MCF 10A (cell line): ENCODE measurements at regions not wholly inside any gene's neighbourhood (a gene's known extent, or its start where the extent isn't known, plus 50 kb on each side); places are given as distances from the start of the nearest gene placed in this dataset.

Source experiments
- BruUV-seq: library from RNA; stranded (reverse); fragments of 400-500 nt; replicated peaks from 2 replicates; lab custom pipeline; 2021; lab: Mats Ljungman, UMichigan
- CTCF ChIA-PET: fragments of 300-600 bp; sonication (Branson Sonifier 250); formaldehyde crosslinking; extraction: SDS; loops from one replicate; lab custom pipeline; 2021; ENCODE audit warnings: antibody characterized with exemption, inconsistent platforms; lab: Yijun Ruan, JAX
- POLR2A ChIA-PET: fragments of 300-600, 350-650 bp; sonication (Branson Sonifier 250); formaldehyde crosslinking; extraction: SDS; loops from one replicate; lab custom pipeline; 2020; ENCODE audit warnings: antibody characterized with exemption, inconsistent platforms; lab: Yijun Ruan, JAX
- DNase-seq: peaks from one replicate; pipeline ENCODE4 v3.0.0-alpha.2; 2018; ENCODE audit not compliant: unreplicated experiment
- H3K27ac Mint-ChIP-seq: one replicate; pipeline ENCODE4 v1.8.0; 2022; ENCODE audit warnings: mild to moderate bottlenecking, low read depth, mixed read lengths; ENCODE audit not compliant: unreplicated experiment
- H3K27me3 Mint-ChIP-seq: one replicate; pipeline ENCODE4 v1.8.0; 2022; ENCODE audit warnings: mixed read lengths; ENCODE audit not compliant: insufficient read depth, unreplicated experiment
- H3K36me3 Mint-ChIP-seq: one replicate; pipeline ENCODE4 v1.8.0; 2022; ENCODE audit warnings: mild to moderate bottlenecking, moderate library complexity, mixed read lengths; ENCODE audit not compliant: insufficient read depth, unreplicated experiment
- H3K4me1 Mint-ChIP-seq: one replicate; pipeline ENCODE4 v1.8.0; 2022; ENCODE audit warnings: mixed read lengths; ENCODE audit not compliant: insufficient read depth, unreplicated experiment
- H3K4me3 Mint-ChIP-seq: one replicate; pipeline ENCODE4 v1.8.0; 2022; ENCODE audit warnings: mild to moderate bottlenecking, moderate library complexity, mixed read lengths; ENCODE audit not compliant: unreplicated experiment
- H3K9me3 Mint-ChIP-seq: one replicate; pipeline ENCODE4 v1.8.0; 2022; ENCODE audit warnings: mixed read lengths; ENCODE audit not compliant: unreplicated experiment
- CTCF ChIP-seq: fragments of 200-600 bp; IDR thresholded peaks from one replicate; pipeline ENCODE4 v1.8.0; 2022; ENCODE audit warnings: antibody characterized with exemption, mild to moderate bottlenecking; ENCODE audit not compliant: unreplicated experiment
- intact Hi-C: fragments of 100-400 bp; cut with micrococcal nuclease; formaldehyde crosslinking; loops from 2 replicates; pipeline ENCODE4 v1.14.1; 2022

GRCh38 chr12:25883026-25883916, 75.2 kb upstream of the RASSF8 start:
- no peak for DNase-seq
- Mint-ChIP-seq H3K4me3 (no peak overlapping the region), H3K9me3 (no peaks in the 10 kb centered on the region), H3K4me1 (no peaks in the 10 kb centered on the region), H3K27me3 (no peaks in the 10 kb centered on the region), H3K27ac (no peak overlapping the region), H3K36me3 (no peaks in the 10 kb centered on the region)
- POLR2A ChIA-PET, result no interaction called here
- CTCF ChIA-PET, result no interaction called here
- TF ChIP-seq CTCF, result no peak
- intact Hi-C loops, result no loop called here
- no TSS peak for BruUV-seq

GRCh38 chr12:25884024-25884919, 74.2 kb upstream of the RASSF8 start:
- no peak overlapping the region for H3K4me3 Mint-ChIP-seq
- no peaks in the 10 kb centered on the region for H3K36me3 Mint-ChIP-seq
- intact Hi-C loops, result no loop called here
- ChIA-PET CTCF (no interaction called here), POLR2A (no interaction called here)
- DNase-seq, result no peak
- TF ChIP-seq CTCF, result no peak
- no peaks in the 10 kb centered on the region for H3K4me1 Mint-ChIP-seq
- H3K27me3 Mint-ChIP-seq, result no peaks in the 10 kb centered on the region
- H3K9me3 Mint-ChIP-seq, result no peaks in the 10 kb centered on the region
- H3K27ac Mint-ChIP-seq, result no peak overlapping the region
- no TSS peak for BruUV-seq

GRCh38 chr12:25884920-25885234, 73.6 kb upstream of the RASSF8 start:
- Mint-ChIP-seq H3K36me3 (no peaks in the 10 kb centered on the region), H3K4me3 (no peak overlapping the region), H3K27me3 (no peaks in the 10 kb centered on the region), H3K4me1 (no peaks in the 10 kb centered on the region), H3K9me3 (no peaks in the 10 kb centered on the region), H3K27ac (no peak overlapping the region)
- no peak for TF ChIP-seq CTCF
- no peak for DNase-seq
- CTCF ChIA-PET, result no interaction called here
- POLR2A ChIA-PET, result no interaction called here
- no TSS peak for BruUV-seq
- intact Hi-C loops, result no loop called here

- H3K9me3 Mint-ChIP-seq, result peaks cover 6% of the 10 kb centered on the region
- BruUV-seq, result no TSS peak
- POLR2A ChIA-PET, result no interaction called here
- no peaks in the 10 kb centered on the region for H3K27me3 Mint-ChIP-seq
- H3K4me3 Mint-ChIP-seq, result no peak overlapping the region
- TF ChIP-seq CTCF, result no peak
- no peak overlapping the region for H3K27ac Mint-ChIP-seq
- H3K4me1 Mint-ChIP-seq, result peaks cover 6% of the 10 kb centered on the region
- H3K36me3 Mint-ChIP-seq, result no peaks in the 10 kb centered on the region
- intact Hi-C loops, result no loop called here
- DNase-seq, result no peak
- CTCF ChIA-PET, result no interaction called here
Measured at GRCh38 chr12:25886396-25886795, 72.1 kb upstream of the RASSF8 start.
